Type B pancreatic cell (in vitro differentiated cells): ENCODE measurements at regions not wholly inside any gene's neighbourhood (a gene's known extent, or its start where the extent isn't known, plus 50 kb on each side); places are given as distances from the start of the nearest gene placed in this dataset.

Experiments
- DNase-seq: peaks from one replicate; pipeline ENCODE4 v3.0.0; 2021; ENCODE audit warnings: mixed read lengths; ENCODE audit not compliant: unreplicated experiment; ENCODE audit errors: extremely low spot score
- H3K27ac Mint-ChIP-seq: 2 replicates; pipeline ENCODE4 v1.8.0; 2021; ENCODE audit warnings: mild to moderate bottlenecking, mixed read lengths
- H3K27me3 Mint-ChIP-seq: 2 replicates; pipeline ENCODE4 v1.8.0; 2021; ENCODE audit warnings: mixed read lengths
- H3K36me3 Mint-ChIP-seq: 2 replicates; pipeline ENCODE4 v1.8.0; 2021; ENCODE audit warnings: mixed read lengths
- H3K4me1 Mint-ChIP-seq: one replicate; pipeline ENCODE4 v1.8.0; 2021; ENCODE audit warnings: mixed read lengths; ENCODE audit not compliant: unreplicated experiment
- H3K4me3 Mint-ChIP-seq: 2 replicates; pipeline ENCODE4 v1.8.0; 2021; ENCODE audit warnings: mild to moderate bottlenecking, mixed read lengths
- H3K9me3 Mint-ChIP-seq: 2 replicates; pipeline ENCODE4 v1.8.0; 2021; ENCODE audit warnings: mixed read lengths
- TF ChIP-seq, protein P1 (sequence below): fragments of 200-600 bp; sonication (generic); conservative IDR thresholded peaks from 2 replicates; pipeline ENCODE4 v1.5.0; 2021; ENCODE audit warnings: antibody characterized with exemption, mild to moderate bottlenecking

DNA sequence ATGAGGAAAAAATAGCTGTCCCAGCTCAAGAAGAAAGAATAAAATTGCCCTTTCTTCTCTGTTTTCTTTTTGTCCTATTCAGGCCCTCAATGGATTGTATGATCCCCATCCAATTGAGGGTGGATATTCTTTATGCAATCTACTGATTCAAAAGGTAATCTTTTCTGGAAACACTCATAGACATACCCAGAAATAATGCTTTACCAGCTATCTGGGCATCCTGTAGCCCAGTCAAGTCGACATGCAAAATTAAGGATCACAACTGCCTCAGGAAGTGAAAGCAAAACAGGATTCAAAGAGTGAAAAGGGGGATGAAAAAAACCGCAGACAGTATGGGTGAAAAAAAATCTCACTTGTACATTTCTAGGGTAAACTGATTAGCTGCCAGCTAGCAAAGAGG, 410.1 kb downstream of the TBC1D32 start:
- no peak overlapping the region for H3K4me3 Mint-ChIP-seq
- no peaks in the 10 kb centered on the region for H3K4me1 Mint-ChIP-seq
- no peak for DNase-seq
- H3K36me3 Mint-ChIP-seq: no peaks in the 10 kb centered on the region
- peaks cover 3% of the 10 kb centered on the region for H3K27me3 Mint-ChIP-seq
- peaks cover 14% of the 10 kb centered on the region for H3K9me3 Mint-ChIP-seq
- H3K27ac Mint-ChIP-seq: no peak overlapping the region
- TF ChIP-seq, protein P1, sequence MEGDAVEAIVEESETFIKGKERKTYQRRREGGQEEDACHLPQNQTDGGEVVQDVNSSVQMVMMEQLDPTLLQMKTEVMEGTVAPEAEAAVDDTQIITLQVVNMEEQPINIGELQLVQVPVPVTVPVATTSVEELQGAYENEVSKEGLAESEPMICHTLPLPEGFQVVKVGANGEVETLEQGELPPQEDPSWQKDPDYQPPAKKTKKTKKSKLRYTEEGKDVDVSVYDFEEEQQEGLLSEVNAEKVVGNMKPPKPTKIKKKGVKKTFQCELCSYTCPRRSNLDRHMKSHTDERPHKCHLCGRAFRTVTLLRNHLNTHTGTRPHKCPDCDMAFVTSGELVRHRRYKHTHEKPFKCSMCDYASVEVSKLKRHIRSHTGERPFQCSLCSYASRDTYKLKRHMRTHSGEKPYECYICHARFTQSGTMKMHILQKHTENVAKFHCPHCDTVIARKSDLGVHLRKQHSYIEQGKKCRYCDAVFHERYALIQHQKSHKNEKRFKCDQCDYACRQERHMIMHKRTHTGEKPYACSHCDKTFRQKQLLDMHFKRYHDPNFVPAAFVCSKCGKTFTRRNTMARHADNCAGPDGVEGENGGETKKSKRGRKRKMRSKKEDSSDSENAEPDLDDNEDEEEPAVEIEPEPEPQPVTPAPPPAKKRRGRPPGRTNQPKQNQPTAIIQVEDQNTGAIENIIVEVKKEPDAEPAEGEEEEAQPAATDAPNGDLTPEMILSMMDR: no peak

DNA sequence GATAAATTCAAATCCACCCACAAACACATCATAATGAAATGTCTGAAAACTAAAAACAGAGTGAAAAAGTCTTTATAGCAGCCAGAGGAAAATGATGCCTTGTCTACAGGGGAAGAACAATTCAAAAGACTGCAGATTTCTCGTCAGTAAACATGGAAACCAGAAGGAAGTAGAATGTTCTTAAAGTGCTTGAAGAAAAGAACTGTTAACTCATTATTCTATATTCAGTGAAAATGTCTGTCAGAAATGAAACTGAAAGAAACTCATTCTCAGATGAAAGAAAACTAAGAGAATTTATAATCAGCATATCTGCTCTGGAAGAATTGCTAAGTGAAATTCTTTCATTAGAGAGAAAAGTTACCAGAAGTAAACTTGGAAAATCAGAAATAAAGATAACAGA, 416.1 kb downstream of the TBC1D32 start:
- TF ChIP-seq, protein P1: no peak
- DNase-seq: no peak
- no peaks in the 10 kb centered on the region for H3K4me1 Mint-ChIP-seq
- no peaks in the 10 kb centered on the region for H3K9me3 Mint-ChIP-seq
- no peak overlapping the region for H3K27ac Mint-ChIP-seq
- H3K4me3 Mint-ChIP-seq: no peak overlapping the region
- no peaks in the 10 kb centered on the region for H3K27me3 Mint-ChIP-seq
- no peaks in the 10 kb centered on the region for H3K36me3 Mint-ChIP-seq

DNA sequence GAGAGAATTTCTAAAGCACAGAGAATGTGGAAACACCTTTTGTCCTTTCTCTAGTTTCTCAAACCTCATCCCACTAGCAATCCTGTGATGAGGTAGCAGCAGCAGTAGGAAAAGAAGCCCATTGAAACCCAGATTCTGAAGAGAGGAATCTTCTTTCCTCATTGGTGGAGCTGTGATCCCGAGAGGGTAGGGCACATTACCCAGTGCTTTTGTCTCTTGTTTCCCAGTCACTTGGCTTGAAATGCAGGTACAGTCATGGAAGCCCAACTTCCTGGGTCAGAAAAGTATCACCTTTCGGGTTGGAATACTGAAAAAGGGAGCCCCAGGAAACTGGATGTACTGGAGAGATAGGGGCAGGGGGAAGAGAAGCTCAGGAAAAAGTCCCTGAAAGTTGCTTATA, 417.4 kb downstream of the TBC1D32 start:
- no peak overlapping the region for H3K27ac Mint-ChIP-seq
- no peak for DNase-seq

DNA sequence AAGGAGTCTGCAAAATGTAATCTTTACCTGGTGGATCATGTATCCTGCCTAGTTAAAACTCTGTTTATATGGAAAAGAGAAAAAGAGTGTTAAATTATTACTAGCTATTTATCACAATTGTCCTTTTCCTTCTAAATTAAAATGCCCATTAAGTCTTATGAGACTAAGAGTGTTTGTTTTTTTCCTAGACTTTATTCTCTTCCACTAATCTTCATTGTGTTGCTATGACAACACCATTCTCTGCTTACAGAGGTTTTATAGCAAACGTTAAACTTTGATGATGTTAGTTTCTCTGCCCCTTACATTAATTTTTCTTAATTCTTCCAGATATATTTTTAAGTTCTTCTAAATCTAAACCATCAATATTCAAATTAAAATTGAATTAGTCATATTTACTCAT, 420.8 kb downstream of the TBC1D32 start:
- Mint-ChIP-seq H3K9me3 (no peaks in the 10 kb centered on the region), H3K4me1 (no peaks in the 10 kb centered on the region), H3K27me3 (no peaks in the 10 kb centered on the region), H3K4me3 (no peak overlapping the region), H3K36me3 (no peaks in the 10 kb centered on the region), H3K27ac (no peak overlapping the region)
- TF ChIP-seq, protein P1: no peak
- no peak for DNase-seq

More for the DNA sequence above, 417.4 kb downstream of the TBC1D32 start:
- Mint-ChIP-seq H3K27me3 (no peaks in the 10 kb centered on the region), H3K4me1 (no peaks in the 10 kb centered on the region), H3K36me3 (no peaks in the 10 kb centered on the region), H3K9me3 (no peaks in the 10 kb centered on the region), H3K4me3 (no peak overlapping the region)
- TF ChIP-seq, protein P1: no peak

DNA sequence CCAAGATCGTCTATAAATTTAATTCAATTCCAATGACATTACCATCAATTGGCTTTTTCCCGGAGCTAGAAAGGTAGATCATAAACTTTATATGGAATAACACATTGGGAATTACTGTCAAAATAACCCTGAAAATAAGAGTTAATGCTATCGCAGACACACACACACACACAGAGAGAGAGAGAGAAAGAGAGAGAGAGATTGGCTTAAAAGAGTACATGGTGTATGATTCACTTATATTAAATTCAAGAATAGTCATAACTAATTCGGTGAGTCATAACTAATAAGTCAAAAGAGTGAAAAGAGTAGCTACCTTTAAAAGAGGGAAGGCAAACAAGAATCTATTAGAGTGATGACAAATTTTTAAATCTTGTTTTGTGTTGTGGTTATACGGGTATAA, 425.5 kb downstream of the TBC1D32 start:
- no peak for DNase-seq
- no peak overlapping the region for H3K4me3 Mint-ChIP-seq
- TF ChIP-seq, protein P1: no peak
- no peaks in the 10 kb centered on the region for H3K4me1 Mint-ChIP-seq
- no peaks in the 10 kb centered on the region for H3K9me3 Mint-ChIP-seq
- no peak overlapping the region for H3K27ac Mint-ChIP-seq
- no peaks in the 10 kb centered on the region for H3K36me3 Mint-ChIP-seq
- no peaks in the 10 kb centered on the region for H3K27me3 Mint-ChIP-seq

DNA sequence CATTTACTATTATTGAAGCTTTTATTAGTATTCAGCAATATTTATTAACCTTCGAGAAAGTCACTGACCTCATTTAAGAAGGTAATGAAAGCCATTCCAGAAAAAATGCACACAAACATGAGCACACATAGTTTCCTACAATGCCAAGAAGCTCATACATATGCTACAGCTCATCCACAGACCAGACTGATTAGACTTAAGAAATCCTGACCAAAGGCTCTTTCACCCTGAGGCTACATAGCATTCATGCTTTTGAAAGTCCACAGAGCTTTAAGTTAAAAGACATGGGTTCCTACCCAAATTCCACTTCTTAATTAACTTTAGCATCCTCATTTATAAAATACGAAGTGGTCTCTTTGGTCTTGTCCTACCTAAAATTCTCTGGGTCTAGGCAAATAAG, 430.4 kb downstream of the TBC1D32 start:
- no peaks in the 10 kb centered on the region for H3K9me3 Mint-ChIP-seq
- no peaks in the 10 kb centered on the region for H3K36me3 Mint-ChIP-seq
- H3K4me1 Mint-ChIP-seq: no peaks in the 10 kb centered on the region
- no peak for DNase-seq
- TF ChIP-seq, protein P1: no peak
- no peak overlapping the region for H3K4me3 Mint-ChIP-seq
- H3K27me3 Mint-ChIP-seq: no peaks in the 10 kb centered on the region
- no peak overlapping the region for H3K27ac Mint-ChIP-seq
